GM12891 (cell line): ENCODE measurements at regions not wholly inside any gene's neighbourhood (a gene's known extent, or its start where the extent isn't known, plus 50 kb on each side); places are given as distances from the start of the nearest gene placed in this dataset.
A peak's percentile ranks its signal among the peaks of the same experiment; 100 is the strongest.
"Not testable (repeated sequence)": the region's sequence is repeated elsewhere in the genome, so short reads cannot be mapped to it uniquely, and the experiment has no call there.

Experiments
- DNase-seq: peaks from one replicate; pipeline ENCODE4 v3.0.0; 2011; ENCODE audit warnings: low spot score; ENCODE audit not compliant: insufficient read length
- FAIRE-seq: peaks from 2 replicates; lab custom pipeline; 2011; peaks lifted over from hg19 to GRCh38; lab: Jason Lieb, UNC
- PAX5 ChIP-seq: IDR thresholded peaks from 2 replicates; pipeline ENCODE4 v1.6.1; 2011; ENCODE audit warnings: low read length, moderate library complexity, mild to moderate bottlenecking; ENCODE audit not compliant: insufficient read depth, severe bottlenecking
- POLR2A ChIP-seq: IDR thresholded peaks from 2 replicates; pipeline ENCODE4 v1.6.1; 2011; ENCODE audit warnings: low read depth, low read length, control low read depth
- POLR2AphosphoS5 ChIP-seq: IDR thresholded peaks from 2 replicates; pipeline ENCODE4 v1.6.1; 2011; ENCODE audit warnings: low read depth, low read length, control low read depth
- POU2F2 ChIP-seq: IDR thresholded peaks from 2 replicates; pipeline ENCODE4 v1.6.1; 2011; ENCODE audit warnings: low read depth, mild to moderate bottlenecking, control low read depth, low read length, moderate library complexity
- SPI1 ChIP-seq: IDR thresholded peaks from 2 replicates; pipeline ENCODE4 v1.6.1; 2011; ENCODE audit warnings: low read depth, low read length, control low read depth
- TAF1 ChIP-seq: IDR thresholded peaks from 2 replicates; pipeline ENCODE4 v1.6.1; 2011; ENCODE audit warnings: low read depth, low read length, control low read depth

GRCh38 chr20:25867776-25868649 lies 171.4 kb upstream of the ZNF337 start:
- FAIRE-seq (no peak), DNase-seq (no peak)

DNA sequence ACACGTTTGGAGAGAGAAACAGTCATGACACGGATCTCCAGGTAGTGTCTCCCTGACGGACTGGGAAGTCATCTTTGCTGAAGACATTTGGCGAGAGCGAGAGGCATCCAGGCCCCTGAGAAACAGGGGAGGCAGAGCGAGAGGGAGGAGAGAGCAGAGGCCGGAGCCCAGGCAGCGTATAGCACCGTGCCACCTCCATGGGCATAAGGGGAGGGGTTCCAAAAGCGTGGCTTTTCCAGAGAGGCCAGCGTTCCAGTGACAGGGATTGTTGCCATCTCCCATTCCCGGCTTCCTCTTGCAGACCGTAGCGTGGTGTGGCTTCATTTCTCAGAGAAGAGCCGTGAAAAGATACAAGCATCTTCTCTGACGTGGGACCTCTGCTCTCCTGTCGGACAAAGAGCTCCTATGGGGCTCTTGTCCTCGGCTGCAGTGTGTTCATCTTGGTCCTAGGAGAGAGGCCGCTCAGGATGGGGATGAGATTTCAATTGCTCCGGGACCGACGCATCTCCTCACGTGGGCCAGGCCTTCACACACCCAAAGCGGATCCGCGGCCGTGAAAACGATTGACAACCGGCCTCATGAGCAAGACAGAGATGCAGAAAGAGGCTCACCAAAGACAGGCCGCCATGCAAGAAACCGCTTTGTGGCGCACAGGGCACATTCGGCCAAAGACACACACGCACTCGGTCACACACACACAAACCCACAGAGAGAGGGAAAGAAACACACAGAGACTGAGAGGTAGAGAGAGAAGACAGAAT lies 170.5 kb upstream of the ZNF337 start:
- not testable (repeated sequence) for FAIRE-seq, DNase-seq

More at GRCh38 chr20:25867776-25868649, 171.4 kb upstream of the ZNF337 start:
- TF ChIP-seq PAX5: no peak
- no peak for TF ChIP-seq POLR2A
- no peak for TF ChIP-seq TAF1
- no peak for TF ChIP-seq POLR2AphosphoS5
- no peak for TF ChIP-seq SPI1
- no peak for TF ChIP-seq POU2F2

GRCh38 chr20:25865715-25866656 lies 169.3 kb upstream of the ZNF337 start:
- DNase-seq: no peak
- FAIRE-seq: no peak
- TF ChIP-seq SPI1: no peak
- no peak for TF ChIP-seq POLR2AphosphoS5
- no peak for TF ChIP-seq PAX5
- TF ChIP-seq TAF1: no peak
- no peak for TF ChIP-seq POU2F2
- no peak for TF ChIP-seq POLR2A

DNA sequence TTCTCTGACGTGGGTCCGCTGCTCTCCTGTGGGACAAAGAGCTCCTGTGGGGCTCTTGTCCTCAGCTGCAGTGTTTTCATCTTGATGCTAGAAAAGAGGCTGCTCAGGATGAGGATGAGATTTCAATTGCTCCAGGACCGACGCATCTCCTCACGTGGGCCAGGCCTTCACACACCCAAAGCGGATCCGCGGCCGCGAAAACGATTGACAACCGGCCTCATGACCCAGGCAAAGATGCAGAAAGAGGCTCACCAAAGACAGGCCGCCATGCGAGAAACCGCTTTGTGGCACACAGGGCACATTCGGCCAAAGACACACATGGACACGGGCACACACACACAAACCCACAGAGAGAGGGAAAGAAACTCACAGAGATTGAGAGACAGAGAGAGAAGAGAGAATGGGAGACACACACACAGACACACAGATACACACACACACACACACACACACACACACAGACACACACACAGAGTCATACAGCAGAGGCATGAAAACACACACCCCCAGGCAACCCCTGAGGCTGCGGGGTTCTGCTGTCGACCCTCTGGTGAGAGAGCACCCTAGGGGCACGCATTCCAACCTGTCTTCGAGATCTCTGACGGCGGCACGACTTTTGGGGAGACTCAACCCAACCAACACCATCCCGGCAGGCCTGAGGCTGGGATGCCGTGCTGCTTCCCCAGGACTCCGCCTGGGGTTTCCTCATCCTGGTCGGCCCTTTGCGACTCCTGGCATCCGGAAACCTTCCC lies 168.5 kb upstream of the ZNF337 start:
- not testable (repeated sequence) for FAIRE-seq, DNase-seq

DNA sequence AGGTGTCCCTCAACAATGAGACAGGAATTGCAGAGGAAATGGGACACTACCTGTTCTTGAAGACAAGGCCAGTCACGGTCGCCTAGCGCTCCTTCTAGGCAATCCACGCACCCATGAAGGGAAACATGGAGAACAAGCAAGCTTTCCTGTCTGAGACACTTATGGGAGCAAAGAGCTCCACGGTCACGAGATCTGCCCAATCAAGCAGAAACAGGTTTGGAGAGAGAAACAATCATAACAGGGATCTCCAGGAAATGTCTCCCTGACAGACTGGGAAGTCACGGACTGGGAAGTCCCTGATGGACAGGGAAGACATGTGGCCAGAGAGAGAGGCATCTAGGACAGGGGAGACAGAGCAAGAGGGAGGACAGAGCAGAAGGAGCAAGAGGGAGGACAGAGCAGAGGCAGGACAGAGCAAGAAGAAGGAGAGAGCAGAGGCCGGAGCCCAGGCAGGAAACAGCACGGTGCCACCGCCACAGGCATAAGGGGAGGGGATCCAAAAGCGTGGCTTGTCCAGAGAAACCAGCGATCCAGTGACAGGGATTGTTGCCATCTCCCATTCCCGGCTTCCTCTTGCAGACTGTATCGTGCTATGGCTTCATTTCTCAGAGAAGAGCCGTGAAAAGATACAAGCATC lies 167.8 kb upstream of the ZNF337 start:
- TF ChIP-seq SPI1 (no peak), POLR2AphosphoS5 (no peak), POLR2A (no peak), PAX5 (no peak), POU2F2 (no peak), TAF1 (no peak)
- no peak for DNase-seq
- FAIRE-seq: no peak

- no peak for TF ChIP-seq PAX5
- TF ChIP-seq POU2F2: no peak
- no peak for TF ChIP-seq SPI1
- TF ChIP-seq TAF1: no peak
- TF ChIP-seq POLR2A: no peak
- no peak for TF ChIP-seq POLR2AphosphoS5
- no peak for FAIRE-seq
- no peak for DNase-seq
These were observed 167.1 kb upstream of the ZNF337 start for GRCh38 chr20:25863536-25864325.

DNA sequence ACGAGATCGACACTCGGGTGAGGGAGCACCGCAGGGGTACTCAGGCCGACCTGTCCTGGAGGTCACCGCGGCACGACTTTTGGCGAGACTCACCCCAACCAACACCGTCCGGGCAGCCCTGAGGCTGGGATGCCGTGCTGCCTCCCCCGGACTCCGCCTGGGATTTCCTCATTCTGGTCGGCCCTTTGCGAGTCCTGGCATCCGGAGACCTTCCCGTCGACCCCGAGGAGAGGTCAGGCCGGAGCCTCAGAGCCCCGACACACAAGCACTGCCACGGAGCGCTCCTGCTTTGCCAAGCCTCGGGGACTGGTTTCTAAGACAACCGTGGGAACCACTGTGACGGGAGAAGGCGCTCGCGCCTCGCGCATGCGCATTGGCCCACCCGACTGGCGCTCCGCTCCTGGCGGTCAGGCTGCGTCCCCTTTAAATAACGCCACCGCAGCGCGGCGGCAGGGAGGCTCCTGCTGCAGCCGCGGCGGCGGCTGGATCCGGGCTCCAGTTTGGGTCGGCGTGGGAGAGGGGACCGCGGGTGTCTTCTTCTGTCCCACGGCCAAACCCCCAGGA lies 166.4 kb upstream of the ZNF337 start:
- peak; percentile 88 for FAIRE-seq
- not testable (repeated sequence) for DNase-seq

DNA sequence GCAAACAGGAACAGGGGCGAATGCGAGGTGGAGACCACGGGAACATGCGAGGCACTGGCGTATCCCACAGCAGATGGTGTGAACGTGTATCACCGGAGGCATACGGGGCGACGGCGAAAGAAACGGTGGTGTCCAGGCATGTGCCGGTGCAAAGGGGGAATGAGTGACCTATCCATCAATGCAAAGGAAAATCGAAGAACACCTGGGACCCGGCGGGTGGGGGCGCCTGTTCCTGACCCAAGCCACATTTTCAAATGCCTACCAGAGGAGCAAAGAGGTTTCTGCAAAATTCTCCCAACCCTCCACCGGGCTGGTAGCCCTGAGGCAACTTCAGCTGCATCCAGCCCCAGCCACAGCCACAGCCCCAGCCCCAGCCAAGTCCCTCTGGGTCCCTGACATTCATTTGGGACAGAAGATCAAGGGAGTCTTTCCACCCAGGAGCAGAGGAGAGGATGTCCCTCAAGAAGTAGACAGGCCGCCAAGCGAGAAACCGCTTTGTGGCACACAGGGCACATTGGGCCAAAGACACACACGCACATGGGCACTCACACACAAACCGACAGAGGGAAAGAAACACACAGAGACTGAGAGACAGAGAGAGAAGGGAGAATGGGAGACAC lies 164.0 kb upstream of the ZNF337 start:
- DNase-seq (no peak), FAIRE-seq (no peak)
- TF ChIP-seq SPI1: no peak
- TF ChIP-seq PAX5: no peak
- TF ChIP-seq POLR2A: no peak
- TF ChIP-seq POU2F2: no peak
- no peak for TF ChIP-seq TAF1
- TF ChIP-seq POLR2AphosphoS5: no peak
